Adrenal gland (tissue), 9 donors: ENCODE measurements at regions not wholly inside any gene's neighbourhood (a gene's known extent, or its start where the extent isn't known, plus 50 kb on each side); places are given as distances from the start of the nearest gene placed in this dataset.

ENCODE experiments used
- DNase-seq, 7 donors: peaks; one replicate each; pipeline ENCODE4 v3.0.0-alpha.2; 2019 to 2020
- H3K27ac ChIP-seq, 5 donors: fragments of 200-600 bp; sonication (generic) in 4 of 5; 1 replicate in 3 of 5; 2 replicates in 2 of 5; pipeline versions ENCODE4 v1.5.1 to v1.8.0; 2016 to 2020; ENCODE audit warnings: mild to moderate bottlenecking in 1 of 5
- H3K27me3 ChIP-seq: fragments of 200-600 bp; 2 replicates; pipeline ENCODE4 v1.8.0; 2021
- H3K36me3 ChIP-seq, 2 donors: fragments of 200-600 bp; replicated peaks in 1 of 2; 1 replicate in 1 of 2; 2 replicates in 1 of 2; pipeline versions ENCODE4 v1.5.1 to v1.8.0; 2018 to 2022
- H3K4me1 ChIP-seq, 2 donors: fragments of 200-600 bp; replicated peaks in 1 of 2; 1 replicate in 1 of 2; 2 replicates in 1 of 2; pipeline versions ENCODE4 v1.5.1 to v1.8.0; 2018 to 2021
- H3K4me3 ChIP-seq, 4 donors: fragments of 200-600 bp; sonication (generic) in 3 of 4; one replicate each; pipeline ENCODE4 v1.5.1; 2016 to 2018
- H3K9me3 ChIP-seq, 3 donors: fragments of 200-600 bp; sonication (generic) in 1 of 3; replicated peaks in 1 of 3; 1 replicate in 2 of 3; 2 replicates in 1 of 3; pipeline versions ENCODE4 v1.5.1 to v1.8.0; 2016 to 2021
- CTCF ChIP-seq, 6 experiments: fragments of 450-650 bp in 4 of 6; fragments of 200-600 bp in 2 of 6; sonication (generic) in 1 of 6; IDR thresholded peaks; 1 replicate in 5 of 6; 2 replicates in 1 of 6; pipeline versions ENCODE4 v1.5.1 to v1.8.0; 2016 to 2021; ENCODE audit warnings: antibody characterized with exemption in 6 of 6, mild to moderate bottlenecking in 2 of 6, moderate library complexity in 1 of 6
- POLR2A ChIP-seq, 2 donors: fragments of 450-650 bp; IDR thresholded peaks; one replicate each; pipeline ENCODE4 v1.6.1; 2017; ENCODE audit warnings: antibody characterized with exemption in 2 of 2, mild to moderate bottlenecking in 2 of 2, moderate library complexity in 1 of 2
- WGBS, 4 donors: extraction: QIAGEN DNeasy Blood & Tissue Kit in 2 of 4; methylation state at CpG; one replicate each; pipeline versions ENCODE4 v1.1.5 to v1.1.7; 2013 to 2017; 5-methylcytosine and 5-hydroxymethylcytosine counted together
- intact Hi-C, 2 donors: fragments of 100-400 bp; cut with DNase I; formaldehyde crosslinking; loops; one replicate each; pipeline versions ENCODE4 v1.14.1 to v1.15.0; 2022 to 2023
- donor health status: healthy with polysubstance abuse.
- donor health status: Bipolar disorder and iron deficiency.
- donor health status: DM: yes; HTN: yes; CAD: no.
- donor health status: DM: no; HTN: no; CAD: no.
- donor health status: DM: no; HTN: no; CAD: no.

- no peak for TF ChIP-seq POLR2A (IDR thresholded peaks at IDR 0.05)
- no peak for TF ChIP-seq CTCF (IDR thresholded peaks at IDR 0.05)
- 78 to 84% (median 80%) methylated on average over 5 of the region's 5 CpGs for WGBS, 4 donors
Measured at GRCh38 chr14:40445020-40445419, 1012.8 kb upstream of the FBXO33 start.

GRCh38 chr14:40436551-40436950 lies 1004.3 kb upstream of the FBXO33 start:
- WGBS, 4 donors: 66 to 87% (median 79%) methylated on average over 3 of the region's 3 CpGs
- H3K27ac ChIP-seq: no peak overlapping the region
- intact Hi-C loops: no loop called here
- H3K4me1 ChIP-seq: no peaks in the 10 kb centered on the region
- no peak for DNase-seq
- H3K36me3 ChIP-seq: no peaks in the 10 kb centered on the region
- H3K27me3 ChIP-seq: no peaks in the 10 kb centered on the region
- H3K9me3 ChIP-seq: peaks cover 0 to 10% (median 0%) of the 10 kb centered on the region in 3 donors
- TF ChIP-seq CTCF (IDR thresholded peaks at IDR 0.05) (no peak), POLR2A (IDR thresholded peaks at IDR 0.05) (no peak)
- no peak overlapping the region for H3K4me3 ChIP-seq

More at GRCh38 chr14:40445020-40445419, 1012.8 kb upstream of the FBXO33 start:
- Histone ChIP-seq H3K9me3 (no peaks in the 10 kb centered on the region), H3K27me3 (no peaks in the 10 kb centered on the region), H3K27ac (no peak overlapping the region), H3K4me1 (no peaks in the 10 kb centered on the region), H3K4me3 (no peak overlapping the region), H3K36me3 (no peaks in the 10 kb centered on the region)
- intact Hi-C loops: no loop called here
- DNase-seq: no peak

- H3K9me3 ChIP-seq: no peaks in the 10 kb centered on the region
- intact Hi-C loops: no loop called here
- no peaks in the 10 kb centered on the region for H3K4me1 ChIP-seq
- H3K27ac ChIP-seq: no peak overlapping the region
- no peak for TF ChIP-seq POLR2A (IDR thresholded peaks at IDR 0.05)
- TF ChIP-seq CTCF (IDR thresholded peaks at IDR 0.05): peak; percentile 33 to 56 (median 40)
- peak in 5 of 7 donors; percentile 14 to 43 (median 19) for DNase-seq
- H3K27me3 ChIP-seq: no peaks in the 10 kb centered on the region
- no peaks in the 10 kb centered on the region for H3K36me3 ChIP-seq
- H3K4me3 ChIP-seq: no peak overlapping the region
- WGBS, 4 donors: 41 to 49% (median 47%) methylated on average over 6 of the region's 6 CpGs
Measured at GRCh38 chr14:40417777-40418401, 985.7 kb upstream of the FBXO33 start.

- WGBS, 4 donors: 29 to 46% (median 36%) methylated on average over 2 of the region's 2 CpGs
- Histone ChIP-seq H3K4me3 (no peak overlapping the region), H3K36me3 (no peaks in the 10 kb centered on the region), H3K27ac (no peak overlapping the region), H3K4me1 (no peaks in the 10 kb centered on the region), H3K27me3 (no peaks in the 10 kb centered on the region), H3K9me3 (peaks cover 0 to 5% (median 0%) of the 10 kb centered on the region in 3 donors)
- no peak for DNase-seq
- TF ChIP-seq CTCF (IDR thresholded peaks at IDR 0.05) (no peak), POLR2A (IDR thresholded peaks at IDR 0.05) (no peak)
- intact Hi-C loops: no loop called here
Measured at GRCh38 chr14:40416565-40416964, 984.3 kb upstream of the FBXO33 start.
